Retinal pigment epithelial cell (primary cell): ENCODE measurements at regions not wholly inside any gene's neighbourhood (a gene's known extent, or its start where the extent isn't known, plus 50 kb on each side); places are given as distances from the start of the nearest gene placed in this dataset.
"Not testable (repeated sequence)": the region's sequence is repeated elsewhere in the genome, so short reads cannot be mapped to it uniquely, and the experiment has no call there.

ENCODE experiments used
- DNase-seq: peaks from one replicate; pipeline ENCODE4 v3.0.0-alpha.2; 2010; ENCODE audit warnings: low read depth
- H3K4me3 ChIP-seq: 2 replicates; pipeline ENCODE4 v1.5.1; 2011; ENCODE audit warnings: mild to moderate bottlenecking, low read length, control low read depth, moderate library complexity
- TF ChIP-seq, protein P1 (sequence below): conservative IDR thresholded peaks from 2 replicates; pipeline ENCODE4 v1.5.1; 2011; ENCODE audit warnings: low read depth, low read length, control low read depth, inconsistent platforms

DNA sequence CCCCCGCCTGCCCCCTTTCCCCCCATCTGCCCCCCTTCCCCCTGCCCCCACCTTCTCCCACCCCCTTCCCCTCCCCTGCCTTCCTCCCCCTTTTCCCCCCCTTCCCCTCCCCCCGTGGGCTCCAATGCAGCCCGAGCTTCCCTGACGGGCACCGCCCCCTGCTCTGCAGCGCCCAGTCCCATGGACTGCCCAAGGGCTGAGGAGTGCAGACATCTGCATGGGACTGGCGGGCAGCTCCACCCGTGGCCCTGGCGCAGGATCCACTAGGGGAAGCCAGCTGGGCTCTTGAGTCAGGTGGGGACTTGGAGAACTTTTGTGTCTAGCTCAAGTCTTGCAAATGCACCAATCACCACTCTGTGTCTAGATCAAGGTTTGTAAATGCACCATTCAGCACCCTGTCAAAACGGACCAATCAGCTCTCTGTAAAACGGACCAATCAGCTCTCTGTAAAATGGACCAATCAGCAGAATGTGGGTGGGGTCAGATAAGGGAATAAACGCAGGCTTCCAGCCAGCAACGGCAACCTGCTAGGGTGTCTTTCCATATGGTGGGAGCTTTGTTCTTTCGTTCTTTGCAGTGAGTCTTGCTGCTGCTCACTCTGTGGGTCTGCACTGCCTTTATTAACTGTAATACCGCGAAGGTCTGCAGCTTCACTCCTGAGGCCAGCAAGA lies 300.5 kb upstream of the PABPC4L start:
- no peak for DNase-seq
- H3K4me3 ChIP-seq: no peak overlapping the region
- TF ChIP-seq, protein P1, sequence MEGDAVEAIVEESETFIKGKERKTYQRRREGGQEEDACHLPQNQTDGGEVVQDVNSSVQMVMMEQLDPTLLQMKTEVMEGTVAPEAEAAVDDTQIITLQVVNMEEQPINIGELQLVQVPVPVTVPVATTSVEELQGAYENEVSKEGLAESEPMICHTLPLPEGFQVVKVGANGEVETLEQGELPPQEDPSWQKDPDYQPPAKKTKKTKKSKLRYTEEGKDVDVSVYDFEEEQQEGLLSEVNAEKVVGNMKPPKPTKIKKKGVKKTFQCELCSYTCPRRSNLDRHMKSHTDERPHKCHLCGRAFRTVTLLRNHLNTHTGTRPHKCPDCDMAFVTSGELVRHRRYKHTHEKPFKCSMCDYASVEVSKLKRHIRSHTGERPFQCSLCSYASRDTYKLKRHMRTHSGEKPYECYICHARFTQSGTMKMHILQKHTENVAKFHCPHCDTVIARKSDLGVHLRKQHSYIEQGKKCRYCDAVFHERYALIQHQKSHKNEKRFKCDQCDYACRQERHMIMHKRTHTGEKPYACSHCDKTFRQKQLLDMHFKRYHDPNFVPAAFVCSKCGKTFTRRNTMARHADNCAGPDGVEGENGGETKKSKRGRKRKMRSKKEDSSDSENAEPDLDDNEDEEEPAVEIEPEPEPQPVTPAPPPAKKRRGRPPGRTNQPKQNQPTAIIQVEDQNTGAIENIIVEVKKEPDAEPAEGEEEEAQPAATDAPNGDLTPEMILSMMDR: no peak

DNA sequence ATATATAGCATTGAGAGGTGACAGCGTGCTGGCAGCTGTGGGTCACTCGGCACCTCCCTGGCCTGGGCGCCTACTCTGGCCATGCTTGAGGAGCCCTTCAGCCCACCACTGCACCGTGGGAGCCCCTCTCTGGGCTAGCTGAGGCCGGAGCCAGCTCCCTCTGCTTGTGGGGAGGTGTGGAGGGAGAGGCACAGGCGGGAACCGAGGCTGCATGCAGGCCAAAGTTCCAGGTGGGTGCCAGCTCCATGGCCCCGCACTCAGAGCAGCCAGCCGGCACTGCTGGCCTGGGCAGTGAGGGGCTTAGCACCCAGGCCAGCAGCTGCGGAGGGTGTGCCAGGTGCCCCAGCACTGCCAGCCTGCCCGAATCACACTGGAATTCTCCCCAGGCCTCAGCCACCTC lies 299.9 kb upstream of the PABPC4L start:
- not testable (repeated sequence) for DNase-seq, H3K4me3 ChIP-seq

DNA sequence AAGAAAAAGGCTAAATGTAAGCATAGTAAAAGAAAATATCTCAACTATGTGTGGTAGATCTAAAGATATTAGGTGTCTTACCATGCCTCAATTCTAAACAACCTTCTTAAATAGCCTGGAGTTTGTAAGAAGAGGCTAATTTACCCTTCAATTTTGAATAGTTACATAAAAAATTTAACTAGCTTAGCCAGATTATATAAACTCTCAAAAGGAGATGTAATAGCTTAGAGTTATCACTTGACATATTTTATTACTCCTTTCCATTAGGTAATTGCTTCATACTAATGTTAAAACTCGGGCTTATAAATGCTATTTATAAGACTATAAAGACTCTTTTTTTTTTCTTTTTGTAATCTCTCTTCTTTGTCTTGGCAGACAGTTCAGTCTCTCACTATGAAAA lies 297.5 kb upstream of the PABPC4L start:
- DNase-seq: no peak
- TF ChIP-seq, protein P1: no peak
- no peak overlapping the region for H3K4me3 ChIP-seq

DNA sequence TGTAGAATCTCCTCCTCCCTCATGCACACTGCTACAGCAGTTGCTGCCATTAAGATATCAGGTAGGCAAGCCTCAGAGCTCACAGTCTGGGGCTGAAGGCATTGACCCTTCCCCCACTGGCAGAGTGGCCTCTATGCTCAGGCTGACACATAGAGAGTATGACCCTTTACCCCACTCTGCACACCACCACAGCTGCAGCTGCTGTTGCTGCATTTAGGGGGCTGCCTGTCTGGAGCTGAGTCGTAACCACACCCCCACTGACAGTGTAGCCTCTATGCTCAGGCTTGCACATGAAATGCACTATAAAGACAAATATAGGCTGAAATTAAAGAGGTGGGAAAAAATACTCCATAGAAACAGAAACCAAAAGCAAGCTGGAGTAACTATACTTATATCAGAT lies 289.3 kb upstream of the PABPC4L start:
- no peak for DNase-seq
- TF ChIP-seq, protein P1: no peak
- no peak overlapping the region for H3K4me3 ChIP-seq

DNA sequence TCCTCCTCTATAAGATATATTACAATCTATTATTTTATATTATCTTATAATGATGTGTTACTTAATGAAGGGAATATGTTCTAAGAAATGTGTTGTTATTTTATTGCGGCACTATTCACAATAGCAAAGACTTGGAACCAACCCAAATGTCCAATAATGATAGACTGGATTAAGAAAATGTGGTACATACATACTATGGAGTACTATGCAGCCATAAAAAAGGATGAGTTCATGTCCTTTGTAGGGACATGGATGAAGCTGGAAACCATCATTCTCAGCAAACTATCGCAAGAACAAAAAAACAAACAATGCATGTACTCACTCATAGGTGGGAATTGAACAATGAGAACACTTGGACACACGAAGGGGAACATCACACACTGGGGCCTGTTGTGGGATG lies 281.9 kb upstream of the PABPC4L start:
- H3K4me3 ChIP-seq, DNase-seq: not testable (repeated sequence)

DNA sequence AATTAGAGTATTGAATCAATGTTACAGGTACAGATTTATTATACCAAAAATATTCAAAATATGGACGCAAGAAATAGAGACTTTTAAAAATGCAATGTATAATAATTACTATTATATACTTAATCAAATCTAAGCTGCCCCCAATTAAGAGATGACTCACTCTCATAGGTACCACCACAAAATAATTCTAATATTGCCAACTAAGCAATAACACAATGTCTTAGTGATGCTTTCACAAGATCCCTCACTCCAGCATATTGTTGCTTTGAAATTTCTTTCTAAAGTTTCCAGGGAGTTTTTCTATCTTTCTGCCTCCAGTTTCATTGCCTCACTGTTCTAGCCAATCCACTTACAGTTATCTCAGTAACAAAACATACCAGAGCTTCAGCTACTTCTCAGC lies 270.0 kb upstream of the PABPC4L start:
- TF ChIP-seq, protein P1: no peak
- H3K4me3 ChIP-seq: no peak overlapping the region
- DNase-seq: no peak

DNA sequence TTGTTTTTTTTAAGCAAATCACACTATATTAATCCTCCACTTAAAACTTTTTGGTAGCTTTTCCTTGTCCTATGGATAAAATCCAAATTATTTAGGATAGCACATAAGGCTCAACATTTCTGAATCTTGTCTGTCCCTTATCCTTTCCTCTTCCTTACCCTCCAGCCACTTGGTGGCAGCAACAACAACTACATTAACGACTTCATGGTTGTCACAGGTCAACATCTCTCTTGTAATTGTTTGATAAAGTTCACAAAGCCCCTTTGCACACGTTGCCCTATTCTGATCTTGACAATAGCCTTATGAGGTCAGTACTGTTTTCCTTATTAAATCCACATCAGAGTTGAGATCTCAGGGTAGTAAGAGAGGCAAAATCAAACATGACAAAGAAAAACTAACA lies 269.0 kb upstream of the PABPC4L start:
- H3K4me3 ChIP-seq: no peak overlapping the region
- TF ChIP-seq, protein P1: peak; percentile 25
- no peak for DNase-seq

DNA sequence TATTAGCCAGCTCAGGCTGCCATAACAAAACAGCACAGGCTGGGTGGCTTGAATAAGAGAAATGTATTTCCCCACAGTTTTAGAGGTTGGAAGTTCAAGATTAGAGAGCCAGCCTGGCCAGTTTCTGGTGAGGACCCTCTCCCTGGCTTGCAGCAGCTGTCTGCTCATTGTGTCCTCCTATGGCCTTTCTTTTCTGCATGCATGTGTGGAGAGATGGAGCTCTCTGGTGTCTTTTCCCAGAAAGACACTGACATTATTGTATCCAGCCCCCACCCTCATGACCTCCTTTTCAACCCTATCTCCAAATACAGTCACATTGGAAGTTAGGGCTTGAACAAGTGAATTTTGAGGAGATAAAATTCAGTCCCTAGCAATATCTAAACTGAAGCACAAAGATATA lies 263.8 kb upstream of the PABPC4L start:
- TF ChIP-seq, protein P1: no peak
- DNase-seq: no peak

More for the DNA sequence above, 263.8 kb upstream of the PABPC4L start:
- no peak overlapping the region for H3K4me3 ChIP-seq
